ENCODE measurements at regions not wholly inside any gene's neighbourhood (a gene's known extent, or its start where the extent isn't known, plus 50 kb on each side); places are given as distances from the start of the nearest gene placed in this dataset.

DNA sequence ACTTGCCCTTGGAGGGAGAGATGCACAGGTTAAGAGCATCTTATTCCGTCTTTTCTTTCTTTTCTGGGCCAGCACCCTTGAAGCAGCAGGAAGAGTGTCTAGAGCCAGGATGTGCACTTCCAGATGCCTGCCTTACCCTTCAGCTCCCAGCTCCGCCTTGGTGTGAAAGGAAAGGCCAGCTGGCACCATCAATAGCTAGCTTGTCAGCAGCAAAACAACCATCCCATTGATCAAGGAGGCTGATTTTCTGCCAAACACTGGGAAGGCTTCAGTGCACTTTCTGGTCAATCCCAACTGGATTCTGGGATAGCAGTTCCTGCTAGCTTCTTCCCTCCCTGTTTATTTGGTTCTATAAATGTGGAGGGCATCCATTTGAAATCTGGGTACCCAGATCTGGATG is 110.9 kb upstream of the GALNT15 start:
- TF ChIP-seq POLR2A (IDR thresholded peaks at IDR 0.05): no peak
- TF ChIP-seq CTCF (IDR thresholded peaks at IDR 0.05): no peak
- TF ChIP-seq EP300 (IDR thresholded peaks at IDR 0.05; ENCODE audit: low read depth): no peak
- no peak for TF ChIP-seq POLR2AphosphoS5 (IDR thresholded peaks at IDR 0.05)

All from transverse colon (tissue), 4 donors.